MCF 10A (cell line): ENCODE measurements at regions not wholly inside any gene's neighbourhood (a gene's known extent, or its start where the extent isn't known, plus 50 kb on each side); places are given as distances from the start of the nearest gene placed in this dataset.

Source experiments
- BruUV-seq: library from RNA; stranded (reverse); fragments of 400-500 nt; replicated peaks from 2 replicates; lab custom pipeline; 2021; lab: Mats Ljungman, UMichigan
- CTCF ChIA-PET: fragments of 300-600 bp; sonication (Branson Sonifier 250); formaldehyde crosslinking; extraction: SDS; loops from one replicate; lab custom pipeline; 2021; ENCODE audit warnings: antibody characterized with exemption, inconsistent platforms; lab: Yijun Ruan, JAX
- POLR2A ChIA-PET: fragments of 300-600, 350-650 bp; sonication (Branson Sonifier 250); formaldehyde crosslinking; extraction: SDS; loops from one replicate; lab custom pipeline; 2020; ENCODE audit warnings: antibody characterized with exemption, inconsistent platforms; lab: Yijun Ruan, JAX
- DNase-seq: peaks from one replicate; pipeline ENCODE4 v3.0.0-alpha.2; 2018; ENCODE audit not compliant: unreplicated experiment
- H3K27ac Mint-ChIP-seq: one replicate; pipeline ENCODE4 v1.8.0; 2022; ENCODE audit warnings: mild to moderate bottlenecking, low read depth, mixed read lengths; ENCODE audit not compliant: unreplicated experiment
- H3K27me3 Mint-ChIP-seq: one replicate; pipeline ENCODE4 v1.8.0; 2022; ENCODE audit warnings: mixed read lengths; ENCODE audit not compliant: insufficient read depth, unreplicated experiment
- H3K36me3 Mint-ChIP-seq: one replicate; pipeline ENCODE4 v1.8.0; 2022; ENCODE audit warnings: mild to moderate bottlenecking, moderate library complexity, mixed read lengths; ENCODE audit not compliant: insufficient read depth, unreplicated experiment
- H3K4me1 Mint-ChIP-seq: one replicate; pipeline ENCODE4 v1.8.0; 2022; ENCODE audit warnings: mixed read lengths; ENCODE audit not compliant: insufficient read depth, unreplicated experiment
- H3K4me3 Mint-ChIP-seq: one replicate; pipeline ENCODE4 v1.8.0; 2022; ENCODE audit warnings: mild to moderate bottlenecking, moderate library complexity, mixed read lengths; ENCODE audit not compliant: unreplicated experiment
- H3K9me3 Mint-ChIP-seq: one replicate; pipeline ENCODE4 v1.8.0; 2022; ENCODE audit warnings: mixed read lengths; ENCODE audit not compliant: unreplicated experiment
- CTCF ChIP-seq: fragments of 200-600 bp; IDR thresholded peaks from one replicate; pipeline ENCODE4 v1.8.0; 2022; ENCODE audit warnings: antibody characterized with exemption, mild to moderate bottlenecking; ENCODE audit not compliant: unreplicated experiment
- intact Hi-C: fragments of 100-400 bp; cut with micrococcal nuclease; formaldehyde crosslinking; loops from 2 replicates; pipeline ENCODE4 v1.14.1; 2022

- POLR2A ChIA-PET = interaction anchor here (0.7 kb wide), 1 partner anchor 375 kb away, joined by 3 read pairs; no protein-coding TSS in a partner anchor
- H3K9me3 Mint-ChIP-seq = no peaks in the 10 kb centered on the region
- H3K27me3 Mint-ChIP-seq = peaks cover 91% of the 10 kb centered on the region
- no peak for DNase-seq
- H3K36me3 Mint-ChIP-seq = no peaks in the 10 kb centered on the region
- no peak for TF ChIP-seq CTCF
- no TSS peak for BruUV-seq
- intact Hi-C loops = no loop called here
- no peak overlapping the region for H3K4me3 Mint-ChIP-seq
- CTCF ChIA-PET = no interaction called here
- no peaks in the 10 kb centered on the region for H3K4me1 Mint-ChIP-seq
- no peak overlapping the region for H3K27ac Mint-ChIP-seq
These were observed 125.2 kb upstream of the OBI1 start for GRCh38 chr13:78784014-78784750.

GRCh38 chr13:78780708-78781107 is 121.8 kb upstream of the OBI1 start:
- ChIA-PET POLR2A (no interaction called here), CTCF (interaction anchor here (0.6 to 1.1 kb wide), 2 partner anchors 23 to 462 kb away, joined by 3 to 4 read pairs; no protein-coding TSS in a partner anchor)
- intact Hi-C loops = no loop called here
- Mint-ChIP-seq H3K27ac (no peak overlapping the region), H3K4me1 (no peaks in the 10 kb centered on the region), H3K36me3 (no peaks in the 10 kb centered on the region), H3K9me3 (no peaks in the 10 kb centered on the region), H3K27me3 (peaks cover 95% of the 10 kb centered on the region), H3K4me3 (no peak overlapping the region)
- BruUV-seq = no TSS peak
- no peak for TF ChIP-seq CTCF
- DNase-seq = no peak

- H3K27ac Mint-ChIP-seq = no peak overlapping the region
- peaks cover 91% of the 10 kb centered on the region for H3K27me3 Mint-ChIP-seq
- H3K4me1 Mint-ChIP-seq = no peaks in the 10 kb centered on the region
- TF ChIP-seq CTCF = no peak
- H3K36me3 Mint-ChIP-seq = no peaks in the 10 kb centered on the region
- no peaks in the 10 kb centered on the region for H3K9me3 Mint-ChIP-seq
- no peak overlapping the region for H3K4me3 Mint-ChIP-seq
- DNase-seq = no peak
- BruUV-seq = no TSS peak
- ChIA-PET POLR2A (no interaction called here), CTCF (interaction anchor here (0.5 kb wide), 1 partner anchor 331 kb away, joined by 3 read pairs; no protein-coding TSS in a partner anchor)
- intact Hi-C loops = no loop called here
These were observed 120.7 kb upstream of the OBI1 start for GRCh38 chr13:78779608-78780007.

GRCh38 chr13:78777976-78778375 is 119.0 kb upstream of the OBI1 start:
- CTCF ChIA-PET = no interaction called here
- H3K4me3 Mint-ChIP-seq = no peak overlapping the region
- H3K9me3 Mint-ChIP-seq = no peaks in the 10 kb centered on the region
- no peak for DNase-seq
- no peak overlapping the region for H3K27ac Mint-ChIP-seq
- no TSS peak for BruUV-seq
- no peaks in the 10 kb centered on the region for H3K4me1 Mint-ChIP-seq
- POLR2A ChIA-PET = no interaction called here
- intact Hi-C loops = no loop called here
- no peaks in the 10 kb centered on the region for H3K36me3 Mint-ChIP-seq
- H3K27me3 Mint-ChIP-seq = peaks cover 91% of the 10 kb centered on the region
- TF ChIP-seq CTCF = no peak
